ENCODE measurements at regions not wholly inside any gene's neighbourhood (a gene's known extent, or its start where the extent isn't known, plus 50 kb on each side); places are given as distances from the start of the nearest gene placed in this dataset.

DNA sequence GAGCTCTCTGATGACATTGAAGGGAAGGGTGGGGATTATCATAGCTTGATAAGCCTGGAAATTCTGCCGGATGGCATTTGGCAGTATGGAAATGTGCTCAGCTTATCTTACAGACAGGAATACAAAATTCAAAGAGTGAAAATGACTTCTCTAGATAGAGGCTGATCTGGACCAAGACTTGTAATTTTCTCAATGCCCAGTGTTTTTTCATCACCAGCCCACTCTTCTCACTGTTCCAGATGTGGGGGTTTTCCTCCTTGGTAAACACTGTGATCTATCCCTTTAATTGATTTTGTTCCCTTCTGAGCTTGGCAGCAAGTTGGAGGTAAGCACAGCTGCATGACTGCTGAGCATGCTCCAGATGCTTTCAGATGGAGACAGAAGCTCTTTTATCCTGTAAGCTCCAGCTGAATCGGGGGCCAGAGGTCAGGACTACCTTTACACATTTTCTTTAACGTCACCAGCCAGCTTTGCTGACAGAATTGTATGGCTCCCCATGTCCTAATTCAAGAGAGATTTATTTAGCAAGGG lies 287.4 kb upstream of the TCF4 start:
- in situ Hi-C loops (cut with MboI) (no loop called here), intact Hi-C loops (cut with micrococcal nuclease; ENCODE audit: unreplicated experiment) (no loop called here)
- H3K4me1 ChIP-seq (ENCODE audit: control insufficient read depth, insufficient read depth, low read length), result no peaks in the 10 kb centered on the region
- RAD21 ChIA-PET (ENCODE audit: unreplicated experiment), result no interaction called here
- no peaks in the 10 kb centered on the region for H3K36me3 ChIP-seq (ENCODE audit: control insufficient read depth in 2 of 2, insufficient read depth in 2 of 2, low read length in 1 of 2)
- H3K4me3 ChIP-seq, result no peak overlapping the region
- ATAC-seq, result no peak
- no peak for DNase-seq (ENCODE audit: low read depth, low spot score)
- FAIRE-seq, result no peak
- SMC1A ChIA-PET (ENCODE audit: uncharacterized antibody, unreplicated experiment), result no interaction called here
- TF ChIP-seq, protein P1, sequence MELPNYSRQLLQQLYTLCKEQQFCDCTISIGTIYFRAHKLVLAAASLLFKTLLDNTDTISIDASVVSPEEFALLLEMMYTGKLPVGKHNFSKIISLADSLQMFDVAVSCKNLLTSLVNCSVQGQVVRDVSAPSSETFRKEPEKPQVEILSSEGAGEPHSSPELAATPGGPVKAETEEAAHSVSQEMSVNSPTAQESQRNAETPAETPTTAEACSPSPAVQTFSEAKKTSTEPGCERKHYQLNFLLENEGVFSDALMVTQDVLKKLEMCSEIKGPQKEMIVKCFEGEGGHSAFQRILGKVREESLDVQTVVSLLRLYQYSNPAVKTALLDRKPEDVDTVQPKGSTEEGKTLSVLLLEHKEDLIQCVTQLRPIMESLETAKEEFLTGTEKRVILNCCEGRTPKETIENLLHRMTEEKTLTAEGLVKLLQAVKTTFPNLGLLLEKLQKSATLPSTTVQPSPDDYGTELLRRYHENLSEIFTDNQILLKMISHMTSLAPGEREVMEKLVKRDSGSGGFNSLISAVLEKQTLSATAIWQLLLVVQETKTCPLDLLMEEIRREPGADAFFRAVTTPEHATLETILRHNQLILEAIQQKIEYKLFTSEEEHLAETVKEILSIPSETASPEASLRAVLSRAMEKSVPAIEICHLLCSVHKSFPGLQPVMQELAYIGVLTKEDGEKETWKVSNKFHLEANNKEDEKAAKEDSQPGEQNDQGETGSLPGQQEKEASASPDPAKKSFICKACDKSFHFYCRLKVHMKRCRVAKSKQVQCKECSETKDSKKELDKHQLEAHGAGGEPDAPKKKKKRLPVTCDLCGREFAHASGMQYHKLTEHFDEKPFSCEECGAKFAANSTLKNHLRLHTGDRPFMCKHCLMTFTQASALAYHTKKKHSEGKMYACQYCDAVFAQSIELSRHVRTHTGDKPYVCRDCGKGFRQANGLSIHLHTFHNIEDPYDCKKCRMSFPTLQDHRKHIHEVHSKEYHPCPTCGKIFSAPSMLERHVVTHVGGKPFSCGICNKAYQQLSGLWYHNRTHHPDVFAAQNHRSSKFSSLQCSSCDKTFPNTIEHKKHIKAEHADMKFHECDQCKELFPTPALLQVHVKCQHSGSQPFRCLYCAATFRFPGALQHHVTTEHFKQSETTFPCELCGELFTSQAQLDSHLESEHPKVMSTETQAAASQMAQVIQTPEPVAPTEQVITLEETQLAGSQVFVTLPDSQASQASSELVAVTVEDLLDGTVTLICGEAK (IDR thresholded peaks at IDR 0.05; ENCODE audit: borderline replicate concordance), result no peak
- TF ChIP-seq DPF2 (IDR thresholded peaks at IDR 0.05), result no peak
- no peak for TF ChIP-seq TARDBP (IDR thresholded peaks at IDR 0.05; ENCODE audit: borderline replicate concordance)
- TF ChIP-seq IRF4 (IDR thresholded peaks at IDR 0.05; ENCODE audit: low read depth, low read length), result no peak
- TF ChIP-seq, protein P2, sequence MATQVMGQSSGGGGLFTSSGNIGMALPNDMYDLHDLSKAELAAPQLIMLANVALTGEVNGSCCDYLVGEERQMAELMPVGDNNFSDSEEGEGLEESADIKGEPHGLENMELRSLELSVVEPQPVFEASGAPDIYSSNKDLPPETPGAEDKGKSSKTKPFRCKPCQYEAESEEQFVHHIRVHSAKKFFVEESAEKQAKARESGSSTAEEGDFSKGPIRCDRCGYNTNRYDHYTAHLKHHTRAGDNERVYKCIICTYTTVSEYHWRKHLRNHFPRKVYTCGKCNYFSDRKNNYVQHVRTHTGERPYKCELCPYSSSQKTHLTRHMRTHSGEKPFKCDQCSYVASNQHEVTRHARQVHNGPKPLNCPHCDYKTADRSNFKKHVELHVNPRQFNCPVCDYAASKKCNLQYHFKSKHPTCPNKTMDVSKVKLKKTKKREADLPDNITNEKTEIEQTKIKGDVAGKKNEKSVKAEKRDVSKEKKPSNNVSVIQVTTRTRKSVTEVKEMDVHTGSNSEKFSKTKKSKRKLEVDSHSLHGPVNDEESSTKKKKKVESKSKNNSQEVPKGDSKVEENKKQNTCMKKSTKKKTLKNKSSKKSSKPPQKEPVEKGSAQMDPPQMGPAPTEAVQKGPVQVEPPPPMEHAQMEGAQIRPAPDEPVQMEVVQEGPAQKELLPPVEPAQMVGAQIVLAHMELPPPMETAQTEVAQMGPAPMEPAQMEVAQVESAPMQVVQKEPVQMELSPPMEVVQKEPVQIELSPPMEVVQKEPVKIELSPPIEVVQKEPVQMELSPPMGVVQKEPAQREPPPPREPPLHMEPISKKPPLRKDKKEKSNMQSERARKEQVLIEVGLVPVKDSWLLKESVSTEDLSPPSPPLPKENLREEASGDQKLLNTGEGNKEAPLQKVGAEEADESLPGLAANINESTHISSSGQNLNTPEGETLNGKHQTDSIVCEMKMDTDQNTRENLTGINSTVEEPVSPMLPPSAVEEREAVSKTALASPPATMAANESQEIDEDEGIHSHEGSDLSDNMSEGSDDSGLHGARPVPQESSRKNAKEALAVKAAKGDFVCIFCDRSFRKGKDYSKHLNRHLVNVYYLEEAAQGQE (IDR thresholded peaks at IDR 0.05; ENCODE audit: low read depth, low read length), result no peak
- no peak for TF ChIP-seq TCF12 (IDR thresholded peaks at IDR 0.05; ENCODE audit: low read depth, low read length)
- TF ChIP-seq RBBP5 (conservative IDR thresholded peaks at IDR 0.05), result no peak
- TF ChIP-seq RB1 (IDR thresholded peaks at IDR 0.05; ENCODE audit: borderline replicate concordance), result no peak
- TF ChIP-seq WRNIP1 (IDR thresholded peaks at IDR 0.05; ENCODE audit: borderline replicate concordance, low read depth, low read length), result no peak
- TF ChIP-seq MTA2 (IDR thresholded peaks at IDR 0.05; ENCODE audit: low read depth), result no peak
- no peak for TF ChIP-seq SMARCA5 (IDR thresholded peaks at IDR 0.05)
- no peak for TF ChIP-seq CHD2 (IDR thresholded peaks at IDR 0.05; ENCODE audit: borderline replicate concordance, low read depth, low read length)
- TF ChIP-seq TBL1XR1 (IDR thresholded peaks at IDR 0.05; ENCODE audit: low read depth, low read length), result no peak
- TF ChIP-seq FOXK2 (IDR thresholded peaks at IDR 0.05), result no peak
- TF ChIP-seq EGR1 (IDR thresholded peaks at IDR 0.05; ENCODE audit: borderline replicate concordance in 1 of 2, low read depth in 2 of 2, low read length in 2 of 2), result no peak
- H3K4me2 ChIP-seq (ENCODE audit: control insufficient read depth, insufficient read depth), result no peak overlapping the region
- no peaks in the 10 kb centered on the region for H3K9me3 ChIP-seq (replicated peaks; ENCODE audit: control insufficient read depth, insufficient read depth, low read length)
- CTCF ChIA-PET, result interaction anchor here (1.4 kb wide), 1 partner anchor 460 kb away, joined by 3 read pairs; no protein-coding TSS in a partner anchor
- H3K27me3 ChIP-seq (replicated peaks in 1 of 2; ENCODE audit: control insufficient read depth in 2 of 2, insufficient read depth in 2 of 2, low read length in 1 of 2), result no peaks in the 10 kb centered on the region
- WGBS (ENCODE audit: insufficient coverage, insufficient replicate concordance, low lambda C conversion rate, missing lambda C conversion rate), result 22% methylated on average over 3 of the region's 3 CpGs
- no peak overlapping the region for H3K9ac ChIP-seq (ENCODE audit: control insufficient read depth, insufficient read depth, low read length)
- H3K79me2 ChIP-seq (ENCODE audit: control insufficient read depth, insufficient read depth, low read length), result no peaks in the 10 kb centered on the region
- H3K27ac ChIP-seq (ENCODE audit: control insufficient read depth, insufficient read depth), result no peak overlapping the region
- POLR2A ChIA-PET, result no interaction called here
- H4K20me1 ChIP-seq (ENCODE audit: control insufficient read depth, insufficient read depth), result no peaks in the 10 kb centered on the region
- H2AFZ ChIP-seq (ENCODE audit: control insufficient read depth, low read depth, low read length), result no peak overlapping the region
- no TSS peak for BruUV-seq (replicated peaks)
